HEK293 (cell line): ENCODE measurements at regions not wholly inside any gene's neighbourhood (a gene's known extent, or its start where the extent isn't known, plus 50 kb on each side); places are given as distances from the start of the nearest gene placed in this dataset.

ENCODE experiments used
- CTCF ChIA-PET: fragments of 350-600 bp; formaldehyde crosslinking; extraction: SDS; loops from one replicate; lab custom pipeline; 2021; ENCODE audit warnings: antibody characterized with exemption; lab: Yijun Ruan, JAX
- POLR2A ChIA-PET: fragments of 300-600 bp; formaldehyde crosslinking; extraction: SDS; loops from one replicate; lab custom pipeline; 2020; ENCODE audit warnings: antibody characterized with exemption, inconsistent platforms; lab: Yijun Ruan, JAX
- H3K27ac ChIP-seq: fragments of 200-500 bp; sonication (Bioruptor generic); 2 replicates; pipeline ENCODE4 v1.5.1; 2014; ENCODE audit warnings: low read depth, low read length, control low read depth, inconsistent platforms; ENCODE audit errors: extremely low read depth
- H3K36me3 ChIP-seq, 2 experiments: fragments of 200-500 bp in 1 of 2; sonication (Bioruptor generic) in 1 of 2; 1 replicate in 1 of 2; 2 replicates in 1 of 2; pipeline ENCODE4 v1.5.1; 2014 to 2017; ENCODE audit warnings: inconsistent platforms in 2 of 2, low read length in 2 of 2; ENCODE audit not compliant: control insufficient read depth in 2 of 2, insufficient read depth in 1 of 2
- H3K4me1 ChIP-seq: fragments of 200-500 bp; sonication (Bioruptor generic); 2 replicates; pipeline ENCODE4 v1.5.1; 2014; ENCODE audit warnings: mild to moderate bottlenecking, low read length, inconsistent platforms; ENCODE audit not compliant: control insufficient read depth, insufficient read depth
- H3K4me3 ChIP-seq: 2 replicates; pipeline ENCODE4 v1.5.1; 2011; ENCODE audit warnings: low read depth, mild to moderate bottlenecking, control low read depth, low read length, moderate library complexity
- H3K9me3 ChIP-seq: fragments of 200-500 bp; sonication (Bioruptor generic); 2 replicates; pipeline ENCODE4 v1.5.1; 2014; ENCODE audit warnings: low read depth, low read length, inconsistent platforms; ENCODE audit not compliant: control insufficient read depth, insufficient read depth
- GLIS2 ChIP-seq: fragments of 450-650 bp; formaldehyde crosslinking; IDR thresholded peaks from 2 replicates; pipeline ENCODE4 v1.5.1; 2016; ENCODE audit warnings: missing biosample characterization, missing genetic modification characterization
- HOXD13 ChIP-seq: sonication (generic); formaldehyde crosslinking; IDR thresholded peaks from 2 replicates; pipeline ENCODE4 v1.8.0; 2022; ENCODE audit warnings: missing genetic modification reagents, borderline replicate concordance
- IKZF3 ChIP-seq: fragments of 450-650 bp; IDR thresholded peaks from 2 replicates; pipeline ENCODE4 v1.5.0; 2018; ENCODE audit warnings: missing biosample characterization, mild to moderate bottlenecking, missing genetic modification characterization, moderate library complexity
- KLF10 ChIP-seq: fragments of 450-650 bp; IDR thresholded peaks from 2 replicates; pipeline ENCODE4 v1.5.1; 2018; ENCODE audit warnings: missing biosample characterization, mild to moderate bottlenecking, missing genetic modification characterization
- KLF7 ChIP-seq: fragments of 450-650 bp; formaldehyde crosslinking; IDR thresholded peaks from 2 replicates; pipeline ENCODE4 v1.5.1; 2016; ENCODE audit warnings: missing biosample characterization, missing genetic modification characterization, borderline replicate concordance
- ZBTB7A ChIP-seq: fragments of 450-650 bp; formaldehyde crosslinking; IDR thresholded peaks from 2 replicates; pipeline ENCODE4 v1.5.1; 2016; ENCODE audit warnings: low read depth, missing biosample characterization, missing genetic modification characterization
- ZBTB8A ChIP-seq: fragments of 450-650 bp; formaldehyde crosslinking; IDR thresholded peaks from 2 replicates; pipeline ENCODE4 v1.5.1; 2016; ENCODE audit warnings: missing biosample characterization, missing genetic modification characterization
- ZNF19 ChIP-seq: fragments of 450-650 bp; formaldehyde crosslinking; IDR thresholded peaks from 2 replicates; pipeline ENCODE4; 2016; ENCODE audit warnings: missing biosample characterization, missing genetic modification characterization, low read depth
- ZNF2 ChIP-seq: fragments of 450-650 bp; formaldehyde crosslinking; IDR thresholded peaks from 2 replicates; pipeline ENCODE4 v1.5.1; 2016; ENCODE audit warnings: missing biosample characterization, missing genetic modification characterization
- ZNF211 ChIP-seq: fragments of 450-650 bp; formaldehyde crosslinking; IDR thresholded peaks from 2 replicates; pipeline ENCODE4 v1.5.1; 2016; ENCODE audit warnings: low read depth, missing biosample characterization, missing genetic modification characterization
- ZNF266 ChIP-seq: fragments of 450-650 bp; formaldehyde crosslinking; IDR thresholded peaks from 2 replicates; pipeline ENCODE4 v1.5.1; 2016; ENCODE audit warnings: missing biosample characterization, missing genetic modification characterization, low read depth
- ZNF292 ChIP-seq: fragments of 450-650 bp; formaldehyde crosslinking; IDR thresholded peaks from 2 replicates; pipeline ENCODE4 v1.5.1; 2016; ENCODE audit warnings: low read depth, missing biosample characterization, missing genetic modification characterization, borderline replicate concordance
- ZNF394 ChIP-seq: fragments of 450-650 bp; formaldehyde crosslinking; IDR thresholded peaks from 2 replicates; pipeline ENCODE4 v1.5.1; 2016; ENCODE audit warnings: missing biosample characterization, missing genetic modification characterization, mild to moderate bottlenecking, moderate library complexity, borderline replicate concordance
- ZNF48 ChIP-seq: fragments of 450-650 bp; formaldehyde crosslinking; IDR thresholded peaks from 2 replicates; pipeline ENCODE4 v1.5.1; 2016; ENCODE audit warnings: missing biosample characterization, missing genetic modification characterization
- ZNF514 ChIP-seq: fragments of 450-650 bp; formaldehyde crosslinking; IDR thresholded peaks from 2 replicates; pipeline ENCODE4 v1.5.1; 2016; ENCODE audit warnings: missing biosample characterization, missing genetic modification characterization
- ZNF624 ChIP-seq: fragments of 450-650 bp; formaldehyde crosslinking; IDR thresholded peaks from 2 replicates; pipeline ENCODE4 v1.5.1; 2017; ENCODE audit warnings: missing biosample characterization, missing genetic modification characterization
- ZNF654 ChIP-seq: fragments of 450-650 bp; formaldehyde crosslinking; IDR thresholded peaks from 2 replicates; pipeline ENCODE4 v1.5.1; 2016; ENCODE audit warnings: low read depth, missing biosample characterization, missing genetic modification characterization
- ZNF76 ChIP-seq: fragments of 450-650 bp; formaldehyde crosslinking; IDR thresholded peaks from 2 replicates; pipeline ENCODE4; 2016; ENCODE audit warnings: low read depth, missing biosample characterization, missing genetic modification characterization, borderline replicate concordance
- TF ChIP-seq, protein P1 (sequence below): fragments of 450-650 bp; IDR thresholded peaks from 2 replicates; pipeline ENCODE4 v1.5.1; 2018; ENCODE audit warnings: missing biosample characterization, mild to moderate bottlenecking, missing genetic modification characterization
- TF ChIP-seq, protein P2 (sequence below): fragments of 450-650 bp; formaldehyde crosslinking; IDR thresholded peaks from 2 replicates; pipeline ENCODE4 v1.5.1; 2016; ENCODE audit warnings: missing biosample characterization, missing genetic modification characterization
- TF ChIP-seq, protein P3 (sequence below): fragments of 450-650 bp; formaldehyde crosslinking; IDR thresholded peaks from 2 replicates; pipeline ENCODE4 v1.5.1; 2016; ENCODE audit warnings: missing biosample characterization, missing genetic modification characterization
- TF ChIP-seq, protein P4 (sequence below): fragments of 450-650 bp; IDR thresholded peaks from 2 replicates; pipeline ENCODE4 v1.5.1; 2018; ENCODE audit warnings: missing biosample characterization, missing genetic modification characterization
- TF ChIP-seq, protein P5 (sequence below): fragments of 450-650 bp; formaldehyde crosslinking; IDR thresholded peaks from 2 replicates; pipeline ENCODE4; 2016; ENCODE audit warnings: missing biosample characterization, missing genetic modification characterization
- TF ChIP-seq, protein P6 (sequence below): fragments of 450-650 bp; formaldehyde crosslinking; IDR thresholded peaks from 2 replicates; pipeline ENCODE4 v1.5.1; 2016; ENCODE audit warnings: missing biosample characterization, missing genetic modification characterization

DNA sequence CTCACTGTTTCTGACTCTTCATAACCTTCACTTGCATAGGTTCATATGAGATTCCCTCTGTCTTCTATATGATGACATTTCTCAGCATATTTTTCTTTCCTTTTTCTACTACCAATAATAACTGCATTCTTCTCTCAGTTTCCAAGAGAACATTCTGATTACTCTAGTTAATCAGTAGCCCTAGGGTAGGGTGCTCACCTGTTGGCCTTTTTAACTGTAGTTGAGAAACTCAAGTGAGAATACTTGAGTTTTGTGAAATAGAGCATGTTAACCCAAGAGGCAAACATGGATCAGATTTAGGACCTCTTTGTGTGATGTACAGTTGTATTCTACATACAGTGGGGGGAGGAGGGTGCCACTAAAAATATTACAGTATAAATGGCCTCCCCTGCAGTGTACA lies 308.0 kb downstream of the CMPK2 start:
- Histone ChIP-seq H3K36me3 (no peaks in the 10 kb centered on the region), H3K27ac (no peak overlapping the region), H3K4me3 (no peak overlapping the region)
- TF ChIP-seq GLIS2 (tag by site-specific recombination) = no peak
- no peak for TF ChIP-seq ZNF76 (tag by site-specific recombination)
- TF ChIP-seq, protein P1, sequence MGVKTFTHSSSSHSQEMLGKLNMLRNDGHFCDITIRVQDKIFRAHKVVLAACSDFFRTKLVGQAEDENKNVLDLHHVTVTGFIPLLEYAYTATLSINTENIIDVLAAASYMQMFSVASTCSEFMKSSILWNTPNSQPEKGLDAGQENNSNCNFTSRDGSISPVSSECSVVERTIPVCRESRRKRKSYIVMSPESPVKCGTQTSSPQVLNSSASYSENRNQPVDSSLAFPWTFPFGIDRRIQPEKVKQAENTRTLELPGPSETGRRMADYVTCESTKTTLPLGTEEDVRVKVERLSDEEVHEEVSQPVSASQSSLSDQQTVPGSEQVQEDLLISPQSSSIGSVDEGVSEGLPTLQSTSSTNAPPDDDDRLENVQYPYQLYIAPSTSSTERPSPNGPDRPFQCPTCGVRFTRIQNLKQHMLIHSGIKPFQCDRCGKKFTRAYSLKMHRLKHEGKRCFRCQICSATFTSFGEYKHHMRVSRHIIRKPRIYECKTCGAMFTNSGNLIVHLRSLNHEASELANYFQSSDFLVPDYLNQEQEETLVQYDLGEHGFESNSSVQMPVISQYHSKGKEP (tag by site-specific recombination) = no peak
- no peak for TF ChIP-seq HOXD13 (CRISPR knock-in tag)
- TF ChIP-seq, protein P2, sequence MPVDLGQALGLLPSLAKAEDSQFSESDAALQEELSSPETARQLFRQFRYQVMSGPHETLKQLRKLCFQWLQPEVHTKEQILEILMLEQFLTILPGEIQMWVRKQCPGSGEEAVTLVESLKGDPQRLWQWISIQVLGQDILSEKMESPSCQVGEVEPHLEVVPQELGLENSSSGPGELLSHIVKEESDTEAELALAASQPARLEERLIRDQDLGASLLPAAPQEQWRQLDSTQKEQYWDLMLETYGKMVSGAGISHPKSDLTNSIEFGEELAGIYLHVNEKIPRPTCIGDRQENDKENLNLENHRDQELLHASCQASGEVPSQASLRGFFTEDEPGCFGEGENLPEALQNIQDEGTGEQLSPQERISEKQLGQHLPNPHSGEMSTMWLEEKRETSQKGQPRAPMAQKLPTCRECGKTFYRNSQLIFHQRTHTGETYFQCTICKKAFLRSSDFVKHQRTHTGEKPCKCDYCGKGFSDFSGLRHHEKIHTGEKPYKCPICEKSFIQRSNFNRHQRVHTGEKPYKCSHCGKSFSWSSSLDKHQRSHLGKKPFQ (tag by site-specific recombination) = no peak
- TF ChIP-seq ZNF514 (tag by site-specific recombination) = no peak
- no peak for TF ChIP-seq KLF10 (tag by site-specific recombination)
- no peak for TF ChIP-seq ZNF19 (tag by site-specific recombination)
- TF ChIP-seq ZNF2 (tag by site-specific recombination) = no peak
- TF ChIP-seq KLF7 (tag by site-specific recombination) = no peak
- no peak for TF ChIP-seq ZNF624 (tag by site-specific recombination)
- TF ChIP-seq ZNF48 (tag by site-specific recombination) = no peak
- TF ChIP-seq, all 188 proteins: peak for 0
- Histone ChIP-seq H3K4me1 (no peaks in the 10 kb centered on the region), H3K9me3 (no peaks in the 10 kb centered on the region)
- ChIA-PET POLR2A (no interaction called here), CTCF (no interaction called here)

DNA sequence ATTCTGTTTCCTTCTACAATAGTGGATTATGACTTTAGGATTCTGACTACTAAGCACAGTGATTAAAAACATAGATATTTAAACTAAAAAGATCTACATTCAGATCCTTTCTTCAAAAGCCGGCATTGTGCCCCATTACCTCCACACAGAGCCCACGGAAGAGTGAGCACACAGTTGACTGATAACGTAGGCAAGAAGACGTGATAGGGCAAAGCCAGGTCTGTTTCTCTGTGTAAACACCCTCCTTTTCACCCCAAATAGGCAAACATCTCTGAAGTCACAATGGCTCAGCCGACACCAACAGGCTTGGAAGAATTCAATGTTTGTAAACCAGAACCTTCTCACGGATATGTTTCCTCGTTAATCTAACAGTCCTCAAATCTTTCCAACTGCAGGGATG lies 302.9 kb downstream of the CMPK2 start:
- no peaks in the 10 kb centered on the region for H3K9me3 ChIP-seq
- POLR2A ChIA-PET = no interaction called here
- no peak overlapping the region for H3K27ac ChIP-seq
- no peak overlapping the region for H3K4me3 ChIP-seq
- H3K36me3 ChIP-seq = no peaks in the 10 kb centered on the region
- no peaks in the 10 kb centered on the region for H3K4me1 ChIP-seq
- CTCF ChIA-PET = no interaction called here
- TF ChIP-seq ZBTB7A (tag by site-specific recombination) (no peak), ZNF394 (tag by site-specific recombination) (no peak), ZNF654 (tag by site-specific recombination) (no peak), IKZF3 (tag by site-specific recombination) (no peak), ZNF292 (tag by site-specific recombination) (no peak), ZNF211 (tag by site-specific recombination) (no peak), ZBTB8A (tag by site-specific recombination) (no peak), ZNF48 (tag by site-specific recombination) (no peak), ZNF266 (no peak)
- TF ChIP-seq, protein P3, sequence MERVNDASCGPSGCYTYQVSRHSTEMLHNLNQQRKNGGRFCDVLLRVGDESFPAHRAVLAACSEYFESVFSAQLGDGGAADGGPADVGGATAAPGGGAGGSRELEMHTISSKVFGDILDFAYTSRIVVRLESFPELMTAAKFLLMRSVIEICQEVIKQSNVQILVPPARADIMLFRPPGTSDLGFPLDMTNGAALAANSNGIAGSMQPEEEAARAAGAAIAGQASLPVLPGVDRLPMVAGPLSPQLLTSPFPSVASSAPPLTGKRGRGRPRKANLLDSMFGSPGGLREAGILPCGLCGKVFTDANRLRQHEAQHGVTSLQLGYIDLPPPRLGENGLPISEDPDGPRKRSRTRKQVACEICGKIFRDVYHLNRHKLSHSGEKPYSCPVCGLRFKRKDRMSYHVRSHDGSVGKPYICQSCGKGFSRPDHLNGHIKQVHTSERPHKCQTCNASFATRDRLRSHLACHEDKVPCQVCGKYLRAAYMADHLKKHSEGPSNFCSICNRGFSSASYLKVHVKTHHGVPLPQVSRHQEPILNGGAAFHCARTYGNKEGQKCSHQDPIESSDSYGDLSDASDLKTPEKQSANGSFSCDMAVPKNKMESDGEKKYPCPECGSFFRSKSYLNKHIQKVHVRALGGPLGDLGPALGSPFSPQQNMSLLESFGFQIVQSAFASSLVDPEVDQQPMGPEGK (tag by site-specific recombination) = no peak
- TF ChIP-seq, protein P4, sequence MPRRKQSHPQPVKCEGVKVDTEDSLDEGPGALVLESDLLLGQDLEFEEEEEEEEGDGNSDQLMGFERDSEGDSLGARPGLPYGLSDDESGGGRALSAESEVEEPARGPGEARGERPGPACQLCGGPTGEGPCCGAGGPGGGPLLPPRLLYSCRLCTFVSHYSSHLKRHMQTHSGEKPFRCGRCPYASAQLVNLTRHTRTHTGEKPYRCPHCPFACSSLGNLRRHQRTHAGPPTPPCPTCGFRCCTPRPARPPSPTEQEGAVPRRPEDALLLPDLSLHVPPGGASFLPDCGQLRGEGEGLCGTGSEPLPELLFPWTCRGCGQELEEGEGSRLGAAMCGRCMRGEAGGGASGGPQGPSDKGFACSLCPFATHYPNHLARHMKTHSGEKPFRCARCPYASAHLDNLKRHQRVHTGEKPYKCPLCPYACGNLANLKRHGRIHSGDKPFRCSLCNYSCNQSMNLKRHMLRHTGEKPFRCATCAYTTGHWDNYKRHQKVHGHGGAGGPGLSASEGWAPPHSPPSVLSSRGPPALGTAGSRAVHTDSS (tag by site-specific recombination) = no peak
- TF ChIP-seq, protein P5, sequence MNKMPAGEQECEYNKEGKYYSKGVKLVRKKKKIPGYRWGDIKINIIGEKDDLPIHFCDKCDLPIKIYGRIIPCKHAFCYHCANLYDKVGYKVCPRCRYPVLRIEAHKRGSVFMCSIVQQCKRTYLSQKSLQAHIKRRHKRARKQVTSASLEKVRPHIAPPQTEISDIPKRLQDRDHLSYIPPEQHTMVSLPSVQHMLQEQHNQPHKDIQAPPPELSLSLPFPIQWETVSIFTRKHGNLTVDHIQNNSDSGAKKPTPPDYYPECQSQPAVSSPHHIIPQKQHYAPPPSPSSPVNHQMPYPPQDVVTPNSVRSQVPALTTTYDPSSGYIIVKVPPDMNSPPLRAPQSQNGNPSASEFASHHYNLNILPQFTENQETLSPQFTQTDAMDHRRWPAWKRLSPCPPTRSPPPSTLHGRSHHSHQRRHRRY (tag by site-specific recombination) = no peak
- TF ChIP-seq, protein P6, sequence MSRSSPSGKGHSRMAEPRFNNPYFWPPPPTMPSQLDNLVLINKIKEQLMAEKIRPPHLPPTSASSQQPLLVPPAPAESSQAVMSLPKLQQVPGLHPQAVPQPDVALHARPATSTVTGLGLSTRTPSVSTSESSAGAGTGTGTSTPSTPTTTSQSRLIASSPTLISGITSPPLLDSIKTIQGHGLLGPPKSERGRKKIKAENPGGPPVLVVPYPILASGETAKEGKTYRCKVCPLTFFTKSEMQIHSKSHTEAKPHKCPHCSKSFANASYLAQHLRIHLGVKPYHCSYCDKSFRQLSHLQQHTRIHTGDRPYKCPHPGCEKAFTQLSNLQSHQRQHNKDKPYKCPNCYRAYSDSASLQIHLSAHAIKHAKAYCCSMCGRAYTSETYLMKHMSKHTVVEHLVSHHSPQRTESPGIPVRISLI (tag by site-specific recombination) = no peak
